ENCODE measurements at regions not wholly inside any gene's neighbourhood (a gene's known extent, or its start where the extent isn't known, plus 50 kb on each side); places are given as distances from the start of the nearest gene placed in this dataset.

- TF ChIP-seq TCF7L2 (IDR thresholded peaks at IDR 0.05; ENCODE audit: borderline replicate concordance, low read depth, low read length) (no peak), SCRT1 (tag by site-specific recombination; IDR thresholded peaks at IDR 0.05; ENCODE audit: borderline replicate concordance) (no peak), SCRT2 (tag by site-specific recombination; IDR thresholded peaks at IDR 0.05) (no peak), ZFHX2 (tag by site-specific recombination; conservative IDR thresholded peaks at IDR 0.05) (peak; percentile 30; the same call in 1 of the 2 replicates), EGR2 (tag by site-specific recombination; IDR thresholded peaks at IDR 0.05; ENCODE audit: low read depth) (0 out of 2 replicates have a peak, but pooled peaks have one; percentile 39), INSM2 (tag by site-specific recombination; IDR thresholded peaks at IDR 0.05) (no peak), ZSCAN5A (tag by site-specific recombination; IDR thresholded peaks at IDR 0.05) (no peak), ZNF777 (tag by site-specific recombination; IDR thresholded peaks at IDR 0.05; ENCODE audit: borderline replicate concordance) (no peak), PATZ1 (tag by site-specific recombination; IDR thresholded peaks at IDR 0.05) (no peak), ZNF354C (tag by site-specific recombination; IDR thresholded peaks at IDR 0.05; ENCODE audit: borderline replicate concordance, low read depth) (no peak), ZNF211 (tag by site-specific recombination; IDR thresholded peaks at IDR 0.05; ENCODE audit: low read depth) (no peak), YY2 (tag by site-specific recombination; IDR thresholded peaks at IDR 0.05) (no peak), CTCF (tag by site-specific recombination; IDR thresholded peaks at IDR 0.05) (no peak), ZNF114 (tag by site-specific recombination; IDR thresholded peaks at IDR 0.05) (no peak), ZNF521 (tag by site-specific recombination; IDR thresholded peaks at IDR 0.05) (no peak)
Measured at GRCh38 chr13:22235285-22235949, 564.5 kb downstream of the FGF9 start (continued).

GRCh38 chr13:22235950-22236290 is 565.0 kb downstream of the FGF9 start:
- Histone ChIP-seq H3K4me3 (ENCODE audit: low read depth, low read length) (no peak overlapping the region), H3K36me3 (ENCODE audit: control insufficient read depth in 2 of 2, insufficient read depth in 1 of 2, low read length in 2 of 2) (no peaks in the 10 kb centered on the region), H3K4me1 (ENCODE audit: control insufficient read depth, insufficient read depth, low read length) (0 out of 2 replicates have a peak, but pooled peaks cover 2% of the 10 kb centered on the region), H3K27ac (ENCODE audit: extremely low read depth, low read depth, low read length) (no peak overlapping the region), H3K9me3 (ENCODE audit: control insufficient read depth, insufficient read depth, low read depth, low read length) (no peaks in the 10 kb centered on the region)
- TF ChIP-seq ZNF391 (tag by site-specific recombination; IDR thresholded peaks at IDR 0.05; ENCODE audit: borderline replicate concordance, low read depth) (no peak), ZFHX2 (tag by site-specific recombination; conservative IDR thresholded peaks at IDR 0.05) (0 out of 2 replicates have a peak, but pooled peaks have one; percentile 1), ZNF624 (tag by site-specific recombination; IDR thresholded peaks at IDR 0.05) (no peak), ZFP41 (tag by site-specific recombination; IDR thresholded peaks at IDR 0.05; ENCODE audit: borderline replicate concordance) (no peak), ZNF221 (tag by site-specific recombination; IDR thresholded peaks at IDR 0.05; ENCODE audit: borderline replicate concordance) (no peak), ZNF610 (tag by site-specific recombination; IDR thresholded peaks at IDR 0.05; ENCODE audit: borderline replicate concordance) (no peak)
- ChIA-PET POLR2A (no interaction called here), CTCF (no interaction called here)
